Renal cortical epithelial cell (primary cell): ENCODE measurements at regions not wholly inside any gene's neighbourhood (a gene's known extent, or its start where the extent isn't known, plus 50 kb on each side); places are given as distances from the start of the nearest gene placed in this dataset.

Experiments
- DNase-seq: peaks from one replicate; pipeline ENCODE4 v3.0.0-alpha.2; 2011; ENCODE audit warnings: low read depth

DNA sequence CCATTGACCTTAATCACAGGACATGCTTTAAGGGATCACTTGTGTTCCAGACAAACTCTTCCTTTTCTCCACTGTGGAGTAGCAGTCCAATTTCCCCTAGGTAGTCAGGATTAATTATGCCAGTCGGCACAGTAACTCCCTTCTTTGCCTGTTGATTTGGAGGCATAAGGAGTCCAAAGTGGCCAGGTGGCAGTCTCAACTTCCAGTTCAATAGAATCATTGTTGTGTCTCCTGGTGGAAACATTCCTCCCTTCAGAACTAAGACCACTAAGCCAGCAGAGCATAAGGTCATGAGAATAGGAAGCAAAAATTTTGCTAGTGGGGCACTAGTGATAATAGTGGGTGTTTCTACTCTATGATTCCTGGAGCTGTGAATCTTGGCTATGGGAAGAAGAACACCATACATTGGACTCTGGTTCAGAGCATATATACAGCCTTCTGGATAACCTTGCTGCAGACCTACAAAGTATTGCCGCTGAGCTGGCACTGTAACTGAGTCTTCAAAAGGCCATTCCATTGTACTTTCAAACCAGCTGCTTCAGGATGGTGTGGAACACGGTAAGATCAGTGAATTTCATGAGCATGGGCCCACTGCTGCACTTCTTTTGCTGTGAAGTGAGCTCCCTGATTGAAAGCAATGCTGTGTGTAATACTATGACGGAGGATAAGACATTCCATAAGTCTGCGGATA lies 147.3 kb upstream of the MAX start:
- no peak for DNase-seq

DNA sequence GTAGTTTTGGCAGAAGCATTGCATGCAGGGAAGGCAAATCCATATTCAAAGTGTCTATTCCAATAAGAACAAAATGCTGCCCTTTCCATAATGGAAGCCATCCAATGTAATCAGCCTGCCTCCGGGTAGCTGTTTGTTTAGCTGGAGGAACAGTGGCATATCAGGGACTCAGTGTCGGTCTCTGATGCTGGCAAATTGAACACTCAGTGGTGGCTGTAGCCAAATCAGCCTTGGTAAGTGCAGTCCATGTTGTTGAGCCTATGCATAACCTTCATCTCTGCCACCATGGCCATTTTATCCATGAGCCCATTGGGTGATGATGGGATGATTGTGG lies 147.8 kb upstream of the MAX start:
- DNase-seq = no peak

DNA sequence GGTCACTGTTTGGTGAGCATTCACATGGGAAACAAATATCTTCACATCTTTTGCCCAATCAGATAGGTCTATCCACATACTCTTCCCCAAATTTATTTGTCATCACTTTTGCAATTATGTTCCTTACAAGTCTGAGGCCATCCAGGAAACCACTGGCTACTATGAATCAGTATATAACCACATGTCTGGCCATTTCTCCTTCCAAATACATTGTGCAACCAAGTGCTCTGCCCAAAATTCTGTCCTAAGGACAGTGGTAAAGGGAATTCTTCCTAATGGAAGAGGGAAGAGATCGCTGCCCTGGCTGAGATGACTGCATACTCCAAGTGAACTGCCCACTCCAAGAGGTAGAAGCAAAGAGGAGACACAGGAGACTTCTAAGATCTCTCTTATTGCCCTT lies 148.9 kb upstream of the MAX start:
- DNase-seq = peak; percentile 87

DNA sequence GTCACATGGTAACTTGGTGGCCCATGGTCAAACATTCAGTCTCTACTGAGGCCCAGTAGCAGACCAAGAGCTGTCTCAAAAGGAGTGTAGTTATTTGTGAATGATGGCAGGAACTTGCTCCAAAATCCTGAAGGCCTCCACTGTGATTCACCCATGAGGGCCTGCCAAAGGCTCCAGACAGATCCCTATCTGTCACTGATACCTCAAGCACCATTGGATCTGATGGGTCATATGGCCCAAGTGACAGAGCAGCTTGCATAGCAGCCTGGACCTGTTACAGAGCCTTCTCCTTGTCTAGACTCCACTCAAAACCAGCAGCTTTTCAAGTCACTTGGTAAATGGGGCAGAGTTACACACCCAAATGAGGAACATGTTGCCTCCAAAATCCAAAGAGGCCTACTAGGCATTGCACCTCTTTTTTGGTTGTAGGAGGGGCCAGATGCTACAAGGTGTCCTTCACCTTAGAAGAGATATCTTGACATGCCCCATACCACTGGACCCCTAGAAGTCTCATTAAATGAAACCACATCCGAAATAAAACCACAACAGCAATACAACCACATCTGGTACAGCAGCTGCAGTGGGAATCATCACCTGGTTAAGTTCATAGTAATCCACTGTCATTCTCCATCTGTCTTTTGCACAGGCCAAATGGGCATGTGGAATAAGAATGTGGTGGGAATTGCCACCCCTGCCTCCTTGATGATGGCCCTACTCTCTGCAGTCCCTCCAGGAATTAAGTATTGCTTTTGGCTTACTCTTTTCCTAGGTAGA lies 150.4 kb upstream of the MAX start:
- no peak for DNase-seq

DNA sequence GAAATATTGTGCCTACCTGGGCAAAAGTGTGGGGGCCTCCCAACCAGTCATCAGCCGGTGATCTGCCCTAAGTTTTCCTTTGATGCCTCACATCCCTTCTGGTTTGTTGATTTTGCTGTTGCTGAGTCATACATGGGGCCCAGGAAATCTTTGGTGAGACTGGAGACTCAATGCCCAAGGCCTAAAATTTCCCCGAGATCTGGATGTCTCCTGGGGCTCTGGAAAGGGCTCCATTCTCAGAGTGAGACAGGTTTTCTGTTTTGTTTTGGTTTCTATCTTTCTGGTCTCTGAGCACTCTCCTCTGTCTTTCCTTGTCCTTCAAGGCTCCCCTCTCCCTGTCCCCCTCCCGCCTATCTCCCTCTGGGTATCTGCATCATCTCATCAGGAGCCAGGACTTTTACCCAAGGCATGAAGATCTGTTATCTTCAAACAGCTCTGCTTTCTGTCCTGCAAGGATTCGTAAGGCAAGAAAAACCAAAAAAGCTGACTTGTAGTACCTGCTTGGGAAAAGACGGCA lies 152.8 kb upstream of the MAX start:
- DNase-seq = peak; percentile 87

DNA sequence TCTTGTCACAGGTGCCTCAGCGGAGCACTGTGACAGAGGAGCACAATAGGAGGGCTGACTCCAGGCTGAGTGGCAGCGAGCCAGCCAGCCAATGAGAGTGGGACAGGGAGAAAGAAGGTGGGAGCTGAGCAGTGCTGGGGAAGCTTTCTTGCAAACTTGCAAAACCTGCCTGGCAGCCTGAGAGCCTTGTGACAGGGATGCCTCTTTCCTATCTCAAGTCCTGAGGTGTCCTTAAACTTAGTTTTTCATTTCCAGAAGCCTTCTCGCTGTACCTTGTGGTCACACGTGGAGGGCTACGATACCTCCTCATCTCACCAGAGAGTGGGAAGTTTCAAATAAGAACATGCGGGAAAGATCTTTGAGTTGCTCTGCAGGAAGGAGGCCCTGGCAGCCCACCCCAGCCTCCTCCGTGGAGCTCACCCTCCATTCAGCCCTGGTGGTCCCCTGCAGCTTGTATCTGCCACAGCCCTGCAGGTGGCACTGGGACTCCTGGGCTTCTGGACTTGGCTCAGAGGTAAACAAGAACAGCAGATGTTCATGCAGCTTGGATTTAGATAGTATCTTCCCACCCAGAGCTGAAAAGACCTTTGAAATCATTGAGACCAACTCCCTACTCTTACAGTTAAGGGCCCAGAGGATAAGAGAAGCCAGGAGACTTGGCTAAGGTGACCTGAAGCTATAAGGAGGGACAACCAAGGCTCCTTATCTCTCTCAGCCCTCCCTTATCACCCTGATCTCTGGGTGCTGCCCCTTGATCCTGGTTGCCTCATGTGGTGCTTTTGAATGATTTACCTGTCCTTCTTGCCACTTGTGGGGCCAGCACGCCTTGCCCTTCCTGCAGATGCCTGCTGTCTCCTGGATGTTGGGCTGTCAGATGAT lies 153.5 kb upstream of the MAX start:
- DNase-seq = no peak

DNA sequence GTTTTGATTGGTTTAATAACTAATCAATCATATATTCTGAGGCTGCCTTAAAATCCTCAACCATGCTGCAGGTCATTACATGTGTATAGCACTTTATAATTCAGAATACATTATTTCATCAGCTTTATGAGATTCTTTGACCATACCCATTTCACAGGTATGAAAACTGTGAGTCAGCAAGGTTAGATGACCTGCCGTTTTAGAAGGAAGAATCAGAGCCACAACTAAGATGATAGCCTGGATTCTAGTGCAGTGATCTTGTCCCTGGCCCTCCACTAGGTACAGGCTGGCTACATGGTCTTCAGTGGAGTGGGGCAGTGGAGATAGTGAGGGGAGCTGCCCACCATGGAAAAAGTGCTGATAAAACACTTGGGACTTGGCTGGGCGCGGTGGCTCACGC lies 154.4 kb upstream of the MAX start:
- DNase-seq = no peak

DNA sequence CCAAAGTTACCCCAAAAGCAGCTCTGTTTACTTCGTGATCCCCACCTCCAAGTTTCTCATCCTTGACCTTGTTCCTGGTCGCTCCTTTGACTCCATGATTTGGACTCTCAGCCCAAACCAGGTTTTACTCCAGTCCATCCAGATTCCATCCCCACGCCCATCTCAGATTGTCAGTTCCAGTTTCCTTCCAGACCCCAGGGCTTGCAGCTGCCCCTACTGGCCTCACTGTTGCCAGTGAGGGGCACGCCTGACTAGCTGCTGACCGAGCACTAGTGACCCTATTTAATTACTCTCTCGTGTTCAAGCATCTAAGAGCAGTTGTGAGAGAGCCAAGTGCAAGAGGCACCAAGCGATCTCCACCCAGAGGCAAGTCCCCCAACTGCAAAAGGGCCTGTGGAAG lies 155.1 kb upstream of the FUT8 start:
- DNase-seq = peak; percentile 27

DNA sequence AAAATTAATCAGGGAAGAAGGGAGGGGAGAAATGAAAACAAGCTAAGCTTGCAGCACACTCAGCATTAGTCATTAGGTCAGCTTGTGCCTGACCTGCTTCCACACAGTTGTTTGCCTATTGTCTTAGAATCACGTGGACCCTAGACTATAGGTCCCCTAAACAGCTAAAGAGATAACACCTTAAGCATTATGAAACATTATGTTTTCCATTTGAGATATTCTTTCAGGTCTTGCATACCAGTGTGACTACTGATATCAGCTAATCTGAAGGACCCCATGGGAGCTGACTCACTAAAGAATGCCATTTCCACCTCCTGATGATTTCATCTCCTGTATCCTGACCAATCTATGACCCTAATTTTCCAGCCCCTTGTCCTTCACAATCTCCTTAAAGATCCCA lies 154.1 kb upstream of the FUT8 start:
- peak; percentile 86 for DNase-seq

DNA sequence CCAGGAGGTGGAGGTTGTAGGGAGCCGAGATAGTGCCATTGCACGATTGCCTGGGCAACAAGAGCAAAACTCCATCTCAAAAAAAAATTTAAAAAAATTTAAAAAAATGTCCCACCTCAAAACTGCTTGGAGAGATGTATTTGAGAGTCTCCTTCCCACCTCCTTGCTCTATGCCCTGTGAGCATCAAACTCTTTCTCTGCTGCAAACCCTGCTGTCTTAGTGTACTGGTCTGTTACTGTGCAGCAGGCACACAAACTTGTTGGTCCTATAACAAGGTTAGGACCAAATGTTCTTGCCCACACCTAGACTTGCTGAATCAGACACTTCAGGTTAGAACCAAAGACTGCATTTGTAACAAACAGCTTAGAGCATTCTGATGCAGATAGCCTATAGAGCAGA lies 153.5 kb upstream of the FUT8 start:
- DNase-seq = no peak

DNA sequence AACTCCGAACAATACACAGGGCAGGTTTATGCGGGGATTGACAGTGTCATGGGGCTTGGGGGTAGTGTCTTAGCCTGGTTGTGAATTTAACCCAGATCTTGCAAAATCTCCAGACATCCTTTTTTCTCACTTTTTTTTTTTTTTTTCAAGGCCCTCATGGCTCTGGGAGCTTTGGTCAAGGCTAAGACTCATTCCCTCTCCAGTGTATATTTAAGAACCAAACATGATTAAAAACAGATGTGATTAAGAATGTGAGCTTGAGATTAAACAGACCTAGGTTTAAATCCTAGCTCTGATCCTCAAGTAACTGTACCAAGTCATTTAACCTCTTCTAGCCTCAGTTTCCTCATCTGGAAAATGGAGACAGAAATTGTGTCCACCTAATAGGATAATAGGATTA lies 151.7 kb upstream of the FUT8 start:
- DNase-seq = no peak

DNA sequence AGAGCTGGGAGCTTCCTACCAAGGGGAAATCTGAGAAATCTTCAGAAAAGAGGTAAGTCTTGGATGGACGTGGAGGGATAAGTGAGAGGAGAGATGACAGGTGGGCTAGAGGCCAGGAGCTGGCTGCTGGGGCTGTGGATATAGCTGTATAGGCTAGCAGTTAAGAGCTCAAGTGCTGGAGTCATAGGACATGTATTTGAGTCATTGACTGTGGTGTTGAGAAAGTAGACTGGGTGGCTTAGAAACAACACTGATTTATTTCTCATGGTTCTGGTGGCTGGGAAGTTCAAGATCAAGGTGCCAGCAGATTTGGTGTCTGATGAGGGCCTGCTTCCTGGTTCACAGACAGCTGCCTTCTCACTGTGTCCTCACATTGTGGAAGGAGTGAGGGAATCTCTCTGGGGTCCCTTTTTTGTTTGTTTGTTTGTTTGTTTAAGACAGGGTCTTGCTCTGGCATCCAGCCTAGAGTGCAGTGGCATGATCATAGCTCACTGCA lies 151.1 kb upstream of the FUT8 start:
- no peak for DNase-seq

DNA sequence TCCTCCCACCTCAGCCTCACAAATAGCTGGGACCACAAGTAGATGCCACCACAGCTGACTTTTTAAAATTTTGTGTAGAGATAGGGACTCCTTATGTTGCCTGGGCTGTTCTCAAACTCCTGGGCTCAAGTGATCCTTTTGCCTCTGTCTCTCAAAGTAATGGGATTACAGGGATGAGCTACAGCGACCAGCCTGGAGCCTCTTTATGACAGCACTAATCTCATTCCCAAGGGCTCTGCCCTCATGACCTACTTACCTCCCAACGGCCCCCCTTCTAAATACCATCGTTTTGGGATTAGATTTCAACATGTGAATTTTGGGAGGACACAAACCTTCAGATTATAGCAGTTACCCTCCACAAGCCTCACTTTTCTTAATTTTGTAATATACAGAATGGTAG lies 150.6 kb upstream of the FUT8 start:
- DNase-seq = no peak

DNA sequence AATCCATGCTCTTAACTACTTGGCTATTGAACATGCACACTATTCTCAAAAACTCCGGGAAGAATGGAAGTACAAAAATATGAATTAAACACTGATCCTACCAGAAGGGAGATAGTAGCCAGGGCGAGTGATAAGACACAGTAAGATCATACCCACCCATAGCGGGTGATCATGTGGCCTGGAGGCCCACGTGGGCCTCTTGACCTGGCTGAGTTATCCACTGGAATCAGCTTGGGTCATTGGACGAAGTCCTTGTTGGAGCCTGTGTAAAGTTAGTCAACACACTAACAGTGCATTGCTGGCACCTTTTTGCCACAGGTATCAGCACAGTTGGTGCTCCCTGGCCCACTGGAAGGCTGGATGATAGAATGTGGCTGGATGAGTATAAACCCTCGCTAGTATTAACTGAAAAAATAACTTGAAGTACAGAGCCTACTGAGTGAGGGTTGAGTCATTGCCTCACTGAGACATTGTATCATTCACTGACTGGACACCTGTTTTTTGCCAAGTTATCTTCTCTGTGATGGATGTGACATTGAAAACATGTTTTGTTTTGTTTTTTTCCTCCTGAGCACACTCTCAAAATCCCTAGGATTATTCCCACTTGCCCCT lies 149.2 kb upstream of the FUT8 start:
- peak; percentile 39 for DNase-seq

DNA sequence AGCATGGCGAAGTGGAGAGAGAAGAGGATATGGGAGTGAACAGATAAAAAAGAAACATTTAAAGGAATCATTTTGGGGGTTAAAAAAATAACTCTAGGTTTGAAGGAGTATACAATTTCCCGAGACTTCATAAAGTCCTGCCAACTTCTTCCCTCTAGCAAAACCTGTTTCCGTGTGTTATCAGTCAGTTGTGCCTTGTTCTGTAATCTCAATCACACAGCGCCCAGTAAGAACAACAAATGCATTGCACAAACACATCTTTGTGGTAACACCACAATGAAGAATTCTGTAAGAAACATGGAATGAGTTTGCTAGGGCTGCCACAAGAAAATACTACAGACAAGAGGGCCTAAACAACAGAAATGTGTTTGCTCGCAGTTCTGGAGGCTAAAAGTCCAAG lies 144.7 kb upstream of the FUT8 start:
- DNase-seq = no peak

DNA sequence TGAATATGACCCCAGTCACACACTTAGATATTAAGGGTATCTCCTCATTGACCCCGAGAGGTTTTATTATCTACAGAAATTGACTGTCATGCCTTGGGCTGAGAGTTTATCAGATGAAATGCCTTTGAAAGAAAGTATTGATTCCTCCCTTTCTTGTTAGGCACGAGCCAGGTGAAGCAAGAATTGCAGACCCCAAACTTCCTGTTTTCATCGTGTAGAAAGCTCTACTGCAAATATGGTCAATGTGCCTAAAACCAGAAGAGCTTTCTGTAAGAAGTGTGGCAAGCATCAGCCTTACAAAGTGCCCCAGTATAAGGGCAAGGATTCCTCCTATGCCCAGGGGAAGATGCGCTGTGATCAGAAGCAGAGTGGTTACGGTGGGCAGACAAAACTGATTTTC lies 143.9 kb upstream of the FUT8 start:
- no peak for DNase-seq

DNA sequence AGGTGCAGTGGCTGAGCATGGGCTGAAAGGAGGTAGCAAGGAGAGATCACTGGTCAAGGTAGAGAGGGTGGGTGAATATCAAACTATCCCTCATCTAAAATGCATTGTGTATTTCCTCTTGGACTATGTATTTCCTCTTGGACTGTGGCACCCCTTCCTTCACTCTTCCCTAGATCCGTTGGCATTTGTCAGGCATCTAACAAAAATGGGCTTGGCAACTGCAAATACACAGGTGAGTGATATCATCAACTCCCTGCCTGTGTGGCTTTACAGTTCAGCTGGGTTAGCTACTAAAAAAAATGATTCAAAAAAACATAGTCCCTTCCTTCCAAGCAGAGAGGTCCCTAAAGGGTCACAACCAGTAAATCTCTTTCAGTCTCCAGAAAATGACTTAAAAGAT lies 142.8 kb upstream of the FUT8 start:
- no peak for DNase-seq

DNA sequence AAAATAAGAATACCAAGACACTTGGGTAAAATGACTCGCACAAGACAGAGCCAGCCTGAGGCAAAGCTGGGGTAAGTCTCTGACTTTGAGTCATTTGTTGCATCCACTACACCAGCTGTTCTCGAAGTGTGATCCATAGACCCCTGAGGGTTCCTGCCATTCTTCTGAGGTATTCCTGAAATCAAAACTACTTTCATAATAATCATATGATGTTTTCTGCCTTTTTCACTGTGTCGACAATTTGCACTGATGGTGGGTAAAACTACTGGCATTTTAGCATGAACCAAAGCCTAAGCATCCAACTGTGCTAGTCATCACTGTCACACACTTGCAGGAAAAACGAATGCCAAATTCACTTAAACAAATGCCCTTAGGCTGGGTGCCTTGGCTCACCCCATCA lies 135.5 kb upstream of the FUT8 start:
- DNase-seq = peak; percentile 36

DNA sequence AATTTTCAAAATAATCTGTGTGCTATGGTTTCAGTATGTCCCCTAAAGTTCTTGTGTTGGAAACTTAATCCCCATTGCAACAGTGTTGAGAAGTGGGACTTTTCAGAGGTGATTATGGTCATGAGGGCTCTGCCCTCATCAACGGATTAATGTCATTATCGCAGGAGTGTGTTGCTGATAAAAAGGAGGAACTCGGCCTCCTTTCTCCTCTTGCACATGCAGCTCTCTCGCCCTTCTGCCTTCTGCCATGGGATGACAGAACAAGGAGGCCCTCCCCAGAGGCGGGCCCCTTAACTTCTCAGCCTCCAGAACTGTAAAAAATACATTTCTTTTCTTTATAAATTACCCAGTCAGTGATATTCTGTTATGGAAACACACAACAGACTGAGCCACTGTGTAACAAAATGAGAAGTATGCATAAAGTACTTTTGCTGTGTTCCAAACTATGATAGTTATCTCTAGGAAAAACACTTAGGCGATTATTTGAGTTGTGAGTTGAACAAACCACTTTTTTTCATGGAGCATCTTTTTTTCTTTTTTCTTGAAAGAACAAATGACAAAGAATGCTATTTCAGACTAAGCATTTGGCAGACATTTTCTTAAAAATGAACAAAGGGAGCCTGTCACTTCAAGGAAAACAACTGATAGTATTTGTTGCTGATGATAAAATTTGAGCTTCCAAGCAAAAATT lies 134.8 kb upstream of the FUT8 start:
- DNase-seq = no peak

DNA sequence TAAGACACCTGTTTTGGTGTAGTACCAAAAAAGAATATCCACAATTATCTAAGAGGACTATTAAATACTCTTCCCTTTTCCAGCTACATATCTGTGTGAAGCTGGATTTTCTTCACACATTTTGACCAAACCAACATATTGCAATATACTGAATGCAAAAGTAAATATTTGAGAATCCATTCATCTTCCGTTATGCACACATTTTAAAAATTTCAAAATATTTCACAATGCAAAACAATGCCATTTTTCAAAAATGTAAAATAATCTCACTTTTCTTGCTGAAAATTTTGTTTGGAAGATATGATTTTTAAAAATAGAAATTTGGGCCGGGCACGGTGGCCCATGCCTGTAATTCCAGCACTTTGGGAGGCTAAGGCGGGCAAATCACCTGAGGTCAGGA lies 133.9 kb upstream of the FUT8 start:
- no peak for DNase-seq

DNA sequence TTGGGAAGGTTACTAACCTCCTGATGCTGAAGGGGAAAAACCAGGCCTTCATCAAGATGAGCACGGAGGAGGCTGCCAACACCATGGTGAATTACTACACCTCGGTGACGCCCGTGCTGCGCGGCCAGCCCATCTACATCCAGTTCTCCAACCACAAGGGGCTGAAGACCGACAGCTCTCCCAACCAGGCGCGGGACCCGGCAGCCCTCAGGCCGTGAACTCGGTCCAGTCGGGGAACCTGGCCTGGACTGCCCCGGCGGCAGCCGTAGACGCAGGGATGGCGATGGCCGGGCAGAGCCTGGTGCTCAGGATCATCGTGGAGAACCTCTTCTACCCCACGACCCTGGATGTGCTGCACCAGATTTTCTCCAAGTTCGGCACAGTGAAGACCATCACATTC lies 133.0 kb upstream of the FUT8 start:
- no peak for DNase-seq
